Kidney epithelial cell (primary cell): ENCODE measurements at regions not wholly inside any gene's neighbourhood (a gene's known extent, or its start where the extent isn't known, plus 50 kb on each side); places are given as distances from the start of the nearest gene placed in this dataset.

Experiments used
- DNase-seq: peaks from one replicate; pipeline ENCODE4 v3.0.0-alpha.2; 2010; ENCODE audit warnings: low read depth
- H3K27me3 ChIP-seq: 2 replicates; pipeline ENCODE4 v1.6.0; 2011; ENCODE audit warnings: low read length; ENCODE audit not compliant: control insufficient read depth, insufficient read depth
- H3K36me3 ChIP-seq: 2 replicates; pipeline ENCODE4 v1.5.1; 2011; ENCODE audit warnings: low read length; ENCODE audit not compliant: control insufficient read depth, insufficient read depth
- H3K4me3 ChIP-seq: 2 replicates; pipeline ENCODE4 v1.5.1; 2011; ENCODE audit warnings: low read depth, mild to moderate bottlenecking, control low read depth, low read length
- TF ChIP-seq, protein P1 (sequence below): IDR thresholded peaks from 2 replicates; pipeline ENCODE4 v1.5.1; 2011; ENCODE audit warnings: mild to moderate bottlenecking, moderate library complexity, low read length, control low read depth, inconsistent platforms; ENCODE audit not compliant: insufficient read depth, poor library complexity, severe bottlenecking

DNA sequence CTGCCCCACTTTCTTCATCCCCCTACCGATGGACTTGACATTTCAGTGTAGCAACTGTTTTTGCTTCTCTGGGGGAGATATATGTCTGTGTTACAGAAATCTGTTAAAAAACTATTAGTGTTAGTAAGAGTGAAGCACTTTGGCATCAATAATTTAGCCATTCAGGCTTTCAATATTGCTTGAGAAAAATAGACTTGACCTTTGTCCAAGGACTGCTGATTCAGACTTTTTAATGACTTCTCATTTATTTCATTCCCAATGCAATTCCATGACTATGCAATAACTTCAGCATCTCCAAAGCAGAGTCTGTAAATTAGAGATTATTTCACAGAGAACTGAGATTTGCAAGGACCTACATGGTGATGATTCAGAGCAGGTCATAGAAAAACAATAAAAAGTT is 104.1 kb upstream of the SPEF2 start:
- TF ChIP-seq, protein P1, sequence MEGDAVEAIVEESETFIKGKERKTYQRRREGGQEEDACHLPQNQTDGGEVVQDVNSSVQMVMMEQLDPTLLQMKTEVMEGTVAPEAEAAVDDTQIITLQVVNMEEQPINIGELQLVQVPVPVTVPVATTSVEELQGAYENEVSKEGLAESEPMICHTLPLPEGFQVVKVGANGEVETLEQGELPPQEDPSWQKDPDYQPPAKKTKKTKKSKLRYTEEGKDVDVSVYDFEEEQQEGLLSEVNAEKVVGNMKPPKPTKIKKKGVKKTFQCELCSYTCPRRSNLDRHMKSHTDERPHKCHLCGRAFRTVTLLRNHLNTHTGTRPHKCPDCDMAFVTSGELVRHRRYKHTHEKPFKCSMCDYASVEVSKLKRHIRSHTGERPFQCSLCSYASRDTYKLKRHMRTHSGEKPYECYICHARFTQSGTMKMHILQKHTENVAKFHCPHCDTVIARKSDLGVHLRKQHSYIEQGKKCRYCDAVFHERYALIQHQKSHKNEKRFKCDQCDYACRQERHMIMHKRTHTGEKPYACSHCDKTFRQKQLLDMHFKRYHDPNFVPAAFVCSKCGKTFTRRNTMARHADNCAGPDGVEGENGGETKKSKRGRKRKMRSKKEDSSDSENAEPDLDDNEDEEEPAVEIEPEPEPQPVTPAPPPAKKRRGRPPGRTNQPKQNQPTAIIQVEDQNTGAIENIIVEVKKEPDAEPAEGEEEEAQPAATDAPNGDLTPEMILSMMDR = no peak
- no peaks in the 10 kb centered on the region for H3K27me3 ChIP-seq
- H3K36me3 ChIP-seq = no peaks in the 10 kb centered on the region
- no peak overlapping the region for H3K4me3 ChIP-seq
- no peak for DNase-seq

DNA sequence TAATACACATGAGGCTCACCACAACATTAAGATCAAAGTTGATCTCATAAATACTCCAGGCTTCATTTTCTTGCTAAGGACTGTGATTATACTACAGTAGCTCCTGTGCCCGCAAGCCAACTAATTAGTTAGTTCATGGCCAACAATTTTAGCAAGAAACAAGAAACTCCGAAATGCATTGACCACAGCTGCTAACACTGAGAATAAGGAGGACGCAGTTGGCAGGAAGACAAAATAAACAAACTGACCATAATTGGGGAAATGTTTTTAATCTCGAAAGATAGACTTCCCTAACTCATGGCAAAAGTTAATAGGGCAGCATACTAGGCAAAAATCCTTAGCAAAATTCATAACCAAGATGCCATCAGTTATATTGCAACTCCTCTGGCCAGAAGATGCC is 115.5 kb upstream of the SPEF2 start:
- Histone ChIP-seq H3K36me3 (no peaks in the 10 kb centered on the region), H3K4me3 (no peak overlapping the region), H3K27me3 (no peaks in the 10 kb centered on the region)
- no peak for DNase-seq
- TF ChIP-seq, protein P1 = no peak

DNA sequence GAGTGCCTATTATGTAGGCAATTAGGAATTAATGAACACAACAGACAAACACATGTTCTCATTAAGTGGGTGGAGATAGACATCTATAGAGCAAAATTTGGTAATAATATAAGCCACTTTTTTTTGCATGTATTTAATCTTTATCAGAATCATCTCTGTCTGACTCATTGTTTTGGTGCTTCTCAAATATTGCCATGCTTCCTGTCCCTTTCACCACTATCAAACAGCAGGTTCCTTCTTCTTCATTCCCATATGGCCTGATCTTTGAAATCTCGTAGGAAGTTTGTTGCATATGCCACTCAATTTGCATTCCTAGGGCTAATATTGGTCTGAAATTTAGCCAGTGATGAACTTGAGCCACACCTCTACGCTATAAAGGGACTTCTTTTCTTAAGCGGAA is 128.9 kb upstream of the SPEF2 start:
- TF ChIP-seq, protein P1 = no peak
- Histone ChIP-seq H3K36me3 (no peaks in the 10 kb centered on the region), H3K27me3 (no peaks in the 10 kb centered on the region), H3K4me3 (no peak overlapping the region)
- DNase-seq = no peak

DNA sequence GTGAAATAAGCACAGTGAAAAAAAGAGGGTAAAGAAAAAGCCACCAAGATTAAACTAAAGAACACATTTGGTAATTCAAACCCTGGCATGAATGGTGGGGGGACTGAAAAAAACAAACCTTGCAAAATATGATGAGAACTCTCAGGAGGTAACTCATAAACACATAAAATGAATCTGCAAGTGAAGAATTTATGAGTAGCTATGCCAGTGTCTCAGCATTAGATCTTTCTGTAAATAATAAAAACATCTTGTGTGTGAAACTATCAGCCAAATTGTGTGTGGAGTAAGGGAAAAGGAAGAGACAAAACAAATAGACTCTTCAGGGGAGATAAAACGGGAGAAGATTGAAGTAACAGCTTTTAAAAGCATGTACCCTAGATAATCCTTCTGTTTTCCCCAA is 129.6 kb upstream of the SPEF2 start:
- no peak for DNase-seq
- TF ChIP-seq, protein P1 = no peak
- no peak overlapping the region for H3K4me3 ChIP-seq

DNA sequence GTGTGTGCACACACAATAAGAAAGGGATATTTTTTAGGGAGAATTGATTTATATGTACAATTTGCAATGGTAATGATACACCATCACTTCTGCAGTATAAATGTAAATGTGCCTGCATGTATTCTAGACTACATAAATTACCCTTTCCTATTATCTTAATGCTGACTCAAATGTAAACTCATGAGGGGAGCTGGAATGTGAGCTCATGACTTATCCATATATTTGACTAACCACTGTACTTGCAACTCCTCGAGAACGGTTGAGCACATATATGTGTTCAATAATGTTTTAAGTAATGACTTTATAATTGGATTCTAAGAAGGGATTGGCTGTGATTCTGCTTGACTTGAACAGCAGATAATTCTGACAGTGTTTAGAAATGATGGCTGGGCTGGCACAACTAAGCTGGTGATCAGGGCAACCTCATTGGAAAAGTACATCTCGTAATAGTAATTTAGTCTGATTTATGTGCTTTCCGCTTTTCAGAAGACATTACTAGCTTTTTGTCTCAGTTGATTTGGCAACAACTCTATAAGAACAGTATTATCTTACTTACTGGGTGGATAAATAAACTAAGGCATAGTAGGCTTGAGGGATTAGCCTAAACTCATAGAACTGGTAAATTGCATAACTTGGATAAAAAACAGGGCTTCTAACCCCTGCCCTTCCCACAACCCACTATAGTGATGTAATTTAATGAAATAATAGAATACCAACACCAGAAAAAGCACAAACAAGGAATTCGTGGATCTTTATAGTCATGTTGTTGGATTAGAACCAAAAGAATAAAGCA is 130.2 kb upstream of the SPEF2 start:
- TF ChIP-seq, protein P1 = no peak

More for the DNA sequence above, 129.6 kb upstream of the SPEF2 start:
- Histone ChIP-seq H3K27me3 (no peaks in the 10 kb centered on the region), H3K36me3 (no peaks in the 10 kb centered on the region)

DNA sequence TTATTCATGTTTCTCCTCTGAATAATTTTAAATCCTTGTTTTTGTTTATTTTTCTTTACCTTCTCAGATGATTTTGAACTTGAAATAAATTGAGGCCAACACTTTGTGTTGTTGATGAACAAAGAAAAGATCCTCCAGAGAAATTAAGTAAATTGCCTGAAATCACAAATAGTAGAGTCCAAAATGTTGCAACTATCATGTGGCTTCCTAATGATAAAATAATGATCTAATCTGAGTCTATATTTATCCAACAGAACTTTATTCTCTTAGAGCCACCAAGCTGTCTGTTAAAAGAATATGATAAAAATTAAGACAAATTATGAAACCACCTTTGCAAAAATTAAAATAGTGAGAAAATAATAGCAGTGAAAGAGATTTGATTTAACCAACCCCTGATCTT is 132.2 kb upstream of the SPEF2 start:
- DNase-seq = no peak
- Histone ChIP-seq H3K4me3 (no peak overlapping the region), H3K27me3 (no peaks in the 10 kb centered on the region), H3K36me3 (no peaks in the 10 kb centered on the region)
- TF ChIP-seq, protein P1 = no peak

More for the DNA sequence above, 130.2 kb upstream of the SPEF2 start:
- H3K36me3 ChIP-seq = no peaks in the 10 kb centered on the region
- H3K27me3 ChIP-seq = no peaks in the 10 kb centered on the region
- H3K4me3 ChIP-seq = no peak overlapping the region
- DNase-seq = no peak
